HG03045 (cell line): ENCODE measurements at regions not wholly inside any gene's neighbourhood (a gene's known extent, or its start where the extent isn't known, plus 50 kb on each side); places are given as distances from the start of the nearest gene placed in this dataset.
"Not testable (repeated sequence)": the region's sequence is repeated elsewhere in the genome, so short reads cannot be mapped to it uniquely, and the experiment has no call there.

ENCODE experiments used
- ATAC-seq: cut with Tn5 transposase; IDR thresholded peaks from one replicate; pipeline ENCODE4 v1.9.1; 2021; ENCODE audit warnings: mild to moderate bottlenecking, moderate library complexity; ENCODE audit not compliant: unreplicated experiment

- ATAC-seq = no peak
These were observed 942.6 kb upstream of the SPRY2 start for GRCh38 chr13:81283561-81283960.

GRCh38 chr13:81283062-81283461, 942.1 kb upstream of the SPRY2 start:
- no peak for ATAC-seq

GRCh38 chr13:81275666-81276258, 934.8 kb upstream of the SPRY2 start:
- no peak for ATAC-seq

- ATAC-seq = no peak
These were observed 906.8 kb upstream of the SPRY2 start for GRCh38 chr13:81247711-81248110.

GRCh38 chr13:81246556-81246955, 905.6 kb upstream of the SPRY2 start:
- no peak for ATAC-seq

GRCh38 chr13:81244011-81244410, 903.1 kb upstream of the SPRY2 start:
- no peak for ATAC-seq

- ATAC-seq = no peak
These were observed 889.5 kb upstream of the SPRY2 start for GRCh38 chr13:81230386-81230785.

- ATAC-seq = not testable (repeated sequence)
These were observed 885.9 kb upstream of the SPRY2 start for GRCh38 chr13:81226830-81227229.

- no peak for ATAC-seq
These were observed 883.4 kb upstream of the SPRY2 start for GRCh38 chr13:81224209-81224833.

GRCh38 chr13:81223778-81224177, 882.9 kb upstream of the SPRY2 start:
- no peak for ATAC-seq

- no peak for ATAC-seq
These were observed 870.8 kb upstream of the SPRY2 start for GRCh38 chr13:81211713-81212112.

- ATAC-seq = no peak
These were observed 866.7 kb upstream of the SPRY2 start for GRCh38 chr13:81207636-81208035.

- ATAC-seq = no peak
These were observed 866.3 kb upstream of the SPRY2 start for GRCh38 chr13:81207231-81207630.

- ATAC-seq = no peak
These were observed 862.9 kb upstream of the SPRY2 start for GRCh38 chr13:81203783-81204182.

- no peak for ATAC-seq
These were observed 859.0 kb upstream of the SPRY2 start for GRCh38 chr13:81199956-81200355.

- no peak for ATAC-seq
These were observed 857.0 kb upstream of the SPRY2 start for GRCh38 chr13:81197966-81198365.

- no peak for ATAC-seq
These were observed 856.6 kb upstream of the SPRY2 start for GRCh38 chr13:81197483-81197882.

- no peak for ATAC-seq
These were observed 853.4 kb upstream of the SPRY2 start for GRCh38 chr13:81194362-81194761.

GRCh38 chr13:81184556-81185265, 843.8 kb upstream of the SPRY2 start:
- no peak for ATAC-seq

- no peak for ATAC-seq
These were observed 831.7 kb upstream of the SPRY2 start for GRCh38 chr13:81172603-81173002.

- no peak for ATAC-seq
These were observed 830.2 kb upstream of the SPRY2 start for GRCh38 chr13:81171065-81171647.

- ATAC-seq = not testable (repeated sequence)
These were observed 822.9 kb upstream of the SPRY2 start for GRCh38 chr13:81163823-81164222.
